Progenitor cell of endocrine pancreas (in vitro differentiated cells): ENCODE measurements at regions not wholly inside any gene's neighbourhood (a gene's known extent, or its start where the extent isn't known, plus 50 kb on each side); places are given as distances from the start of the nearest gene placed in this dataset.

Source experiments
- DNase-seq: peaks from one replicate; pipeline ENCODE4 v3.0.0; 2021; ENCODE audit warnings: low spot score; ENCODE audit not compliant: unreplicated experiment
- H3K27ac Mint-ChIP-seq: 2 replicates; pipeline ENCODE4 v1.8.0; 2021; ENCODE audit warnings: mild to moderate bottlenecking, moderate library complexity, mixed read lengths
- H3K27me3 Mint-ChIP-seq: 2 replicates; pipeline ENCODE4 v1.8.0; 2021; ENCODE audit warnings: mixed read lengths
- H3K36me3 Mint-ChIP-seq: 2 replicates; pipeline ENCODE4 v1.8.0; 2022; ENCODE audit warnings: mixed read lengths; ENCODE audit not compliant: insufficient read depth
- H3K4me1 Mint-ChIP-seq: 2 replicates; pipeline ENCODE4 v1.8.0; 2021; ENCODE audit warnings: low read depth, mixed read lengths
- H3K4me3 Mint-ChIP-seq: 2 replicates; pipeline ENCODE4 v1.8.0; 2021; ENCODE audit warnings: low read depth, mild to moderate bottlenecking, moderate library complexity, mixed read lengths
- H3K9me3 Mint-ChIP-seq: 2 replicates; pipeline ENCODE4 v1.8.0; 2021; ENCODE audit warnings: low read depth, mixed read lengths
- CTCF ChIP-seq: fragments of 200-600 bp; sonication (generic); IDR thresholded peaks from one replicate; pipeline ENCODE4 v1.5.0; 2021; ENCODE audit warnings: antibody characterized with exemption, mild to moderate bottlenecking; ENCODE audit not compliant: unreplicated experiment

DNA sequence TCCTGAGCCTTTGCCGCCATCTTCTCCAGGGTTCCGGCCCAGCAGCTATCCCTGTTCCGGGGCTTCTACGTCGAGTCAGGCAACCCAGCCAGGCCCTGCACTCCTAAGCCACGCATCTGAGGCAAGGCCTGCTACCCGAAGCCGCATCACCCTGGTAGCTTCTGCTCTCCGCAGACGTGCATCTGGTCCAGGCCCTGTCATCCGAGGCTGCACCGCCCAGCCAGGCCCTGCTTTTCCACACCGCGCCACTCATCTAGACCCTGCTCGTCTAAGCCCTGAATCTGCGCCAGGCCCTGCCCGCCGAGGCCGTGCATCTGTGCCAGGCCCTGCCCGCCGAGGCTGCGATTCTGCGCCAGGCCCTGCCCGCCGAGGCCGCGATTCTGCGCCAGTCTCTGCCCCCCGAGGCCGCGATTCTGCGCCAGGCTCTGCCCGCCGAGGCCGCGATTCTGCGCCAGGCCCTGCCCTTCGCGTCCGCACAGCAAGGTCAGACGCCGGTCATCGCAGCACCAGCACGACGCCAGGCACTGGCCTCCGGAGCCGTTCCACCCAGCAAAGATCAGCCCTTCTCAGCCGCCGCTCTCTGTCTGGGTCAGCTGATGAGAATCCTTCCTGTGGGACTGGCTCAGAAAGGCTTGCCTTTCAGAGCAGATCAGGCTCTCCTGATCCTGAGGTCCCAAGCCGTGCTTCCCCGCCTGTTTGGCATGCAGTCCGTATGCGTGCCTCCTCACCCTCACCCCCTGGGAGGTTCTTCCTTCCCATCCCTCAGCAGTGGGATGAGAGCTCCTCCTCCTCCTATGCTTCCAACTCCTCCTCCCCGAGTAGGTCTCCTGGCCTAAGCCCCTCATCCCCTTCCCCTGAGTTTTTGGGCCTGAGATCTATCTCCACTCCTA lies 75.1 kb downstream of the NUDT10 start:
- Mint-ChIP-seq H3K4me3 (no peak overlapping the region), H3K36me3 (peaks cover 5% of the 10 kb centered on the region), H3K4me1 (no peaks in the 10 kb centered on the region), H3K27me3 (no peaks in the 10 kb centered on the region), H3K27ac (no peak overlapping the region), H3K9me3 (peaks cover 5% of the 10 kb centered on the region)
- TF ChIP-seq CTCF: no peak
- no peak for DNase-seq

- Mint-ChIP-seq H3K4me1 (no peaks in the 10 kb centered on the region), H3K27ac (no peak overlapping the region), H3K36me3 (peaks cover 5% of the 10 kb centered on the region), H3K9me3 (peaks cover 4% of the 10 kb centered on the region), H3K4me3 (no peak overlapping the region), H3K27me3 (no peaks in the 10 kb centered on the region)
- TF ChIP-seq CTCF: no peak
- DNase-seq: no peak
Observed at GRCh38 chrX:51406688-51407519, 74.3 kb downstream of the NUDT10 start.

GRCh38 chrX:51404445-51404844 lies 71.8 kb downstream of the NUDT10 start:
- no peak overlapping the region for H3K4me3 Mint-ChIP-seq
- H3K27ac Mint-ChIP-seq: no peak overlapping the region
- no peaks in the 10 kb centered on the region for H3K4me1 Mint-ChIP-seq

DNA sequence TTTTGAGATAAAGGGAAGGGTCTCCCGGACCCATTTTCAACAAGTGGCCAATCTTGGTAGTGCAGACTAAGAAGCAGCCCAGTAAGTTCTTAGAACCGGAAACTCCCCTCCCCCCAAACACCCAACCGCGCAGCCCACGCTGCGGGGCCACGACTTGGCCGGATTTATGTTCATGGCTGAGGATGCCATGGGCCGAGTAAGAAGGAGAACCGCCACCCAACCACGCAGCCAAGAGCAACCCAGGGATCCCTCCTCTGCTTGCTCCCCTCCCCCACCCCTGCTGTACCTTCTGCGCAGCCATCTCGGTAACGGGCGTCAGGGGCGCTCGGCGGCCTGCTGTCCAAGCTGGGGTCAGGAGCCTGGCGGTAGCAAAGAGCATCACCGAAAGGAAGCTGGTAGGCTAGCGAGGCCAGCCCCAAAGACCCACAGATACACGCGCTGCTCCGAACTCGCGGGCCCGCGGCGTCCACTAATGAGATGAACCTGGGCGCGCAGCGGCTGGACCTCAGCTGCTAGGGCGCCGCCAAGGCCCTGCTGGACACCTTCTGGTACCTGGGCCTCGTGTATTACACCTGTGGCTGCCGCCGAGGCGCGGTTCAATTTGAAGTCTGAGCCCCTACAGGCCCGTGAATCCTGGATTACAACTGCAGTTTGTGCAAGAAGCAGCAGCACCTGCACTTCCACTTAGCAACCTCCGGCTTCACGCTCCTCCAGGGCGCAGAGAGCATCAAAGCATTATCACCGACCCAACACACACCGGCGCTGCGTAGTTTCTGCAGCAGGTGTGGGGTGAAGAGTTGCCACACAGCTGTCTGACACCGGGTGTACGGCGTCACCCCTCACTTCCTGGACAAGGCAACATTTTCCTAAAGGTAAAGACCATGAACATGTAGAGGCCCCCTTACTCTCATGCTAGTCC lies 63.4 kb downstream of the NUDT10 start:
- no peak overlapping the region for H3K27ac Mint-ChIP-seq
- TF ChIP-seq CTCF: peak; percentile 6
- no peaks in the 10 kb centered on the region for H3K36me3 Mint-ChIP-seq
- DNase-seq: no peak
- no peaks in the 10 kb centered on the region for H3K4me1 Mint-ChIP-seq
- H3K27me3 Mint-ChIP-seq: no peaks in the 10 kb centered on the region
- H3K4me3 Mint-ChIP-seq: peak overlapping the region; percentile 61
- peaks cover 20% of the 10 kb centered on the region for H3K9me3 Mint-ChIP-seq

More at GRCh38 chrX:51404445-51404844, 71.8 kb downstream of the NUDT10 start:
- peaks cover 5% of the 10 kb centered on the region for H3K36me3 Mint-ChIP-seq
- no peak for TF ChIP-seq CTCF
- no peak for DNase-seq
- peaks cover 4% of the 10 kb centered on the region for H3K9me3 Mint-ChIP-seq
- H3K27me3 Mint-ChIP-seq: no peaks in the 10 kb centered on the region

DNA sequence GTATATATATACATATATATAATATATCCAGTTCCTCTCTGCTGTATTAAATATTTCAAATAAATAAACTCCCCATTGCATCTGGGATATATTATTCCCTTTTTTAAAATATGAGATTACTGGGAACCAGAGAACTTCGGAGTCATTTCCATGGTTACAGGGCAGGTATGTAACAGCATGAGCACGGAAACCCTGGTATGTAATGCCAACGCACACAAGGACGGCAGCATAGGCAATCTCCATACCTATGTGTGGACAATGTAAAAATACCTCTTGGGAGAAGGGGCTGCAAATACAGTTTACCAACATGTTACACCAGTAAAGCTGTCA lies 62.8 kb downstream of the NUDT10 start:
- TF ChIP-seq CTCF: no peak

More for the DNA sequence above, 62.8 kb downstream of the NUDT10 start:
- H3K27ac Mint-ChIP-seq: no peak overlapping the region
- H3K36me3 Mint-ChIP-seq: no peaks in the 10 kb centered on the region
- H3K4me3 Mint-ChIP-seq: no peak overlapping the region
- no peak for DNase-seq
- H3K27me3 Mint-ChIP-seq: no peaks in the 10 kb centered on the region
- peaks cover 24% of the 10 kb centered on the region for H3K9me3 Mint-ChIP-seq
- no peaks in the 10 kb centered on the region for H3K4me1 Mint-ChIP-seq
